GM19035 (cell line): ENCODE measurements at regions not wholly inside any gene's neighbourhood (a gene's known extent, or its start where the extent isn't known, plus 50 kb on each side); places are given as distances from the start of the nearest gene placed in this dataset.
A peak's percentile ranks its signal among the peaks of the same experiment; 100 is the strongest.
"Not testable (repeated sequence)": the region's sequence is repeated elsewhere in the genome, so short reads cannot be mapped to it uniquely, and the experiment has no call there.

Source experiments
- ATAC-seq: cut with Tn5 transposase; IDR thresholded peaks from one replicate; pipeline ENCODE4 v1.9.1; 2021; ENCODE audit not compliant: unreplicated experiment

GRCh38 chr14:56419750-56420149, 159.8 kb upstream of the TMEM260 start:
- no peak for ATAC-seq

- no peak for ATAC-seq
These were observed 157.4 kb upstream of the TMEM260 start for GRCh38 chr14:56422221-56422620.

GRCh38 chr14:56422703-56423213, 156.8 kb upstream of the TMEM260 start:
- no peak for ATAC-seq

- no peak for ATAC-seq
These were observed 156.1 kb upstream of the TMEM260 start for GRCh38 chr14:56423544-56423943.

GRCh38 chr14:56431013-56431412, 148.6 kb upstream of the TMEM260 start:
- no peak for ATAC-seq

- no peak for ATAC-seq
These were observed 129.9 kb upstream of the TMEM260 start for GRCh38 chr14:56449670-56450213.

GRCh38 chr14:56452940-56453339, 126.7 kb upstream of the TMEM260 start:
- ATAC-seq, result no peak

- not testable (repeated sequence) for ATAC-seq
These were observed 124.9 kb upstream of the TMEM260 start for GRCh38 chr14:56454680-56455079.

GRCh38 chr14:56460469-56460868, 119.1 kb upstream of the TMEM260 start:
- no peak for ATAC-seq

GRCh38 chr14:56461276-56462275, 118.0 kb upstream of the TMEM260 start:
- no peak for ATAC-seq

GRCh38 chr14:56463271-56463890, 116.2 kb upstream of the TMEM260 start:
- ATAC-seq, result no peak

GRCh38 chr14:56471056-56471455, 108.5 kb upstream of the TMEM260 start:
- no peak for ATAC-seq

- no peak for ATAC-seq
These were observed 105.1 kb upstream of the TMEM260 start for GRCh38 chr14:56474419-56475022.

- no peak for ATAC-seq
These were observed 97.2 kb upstream of the TMEM260 start for GRCh38 chr14:56482310-56482911.

GRCh38 chr14:56487090-56487667, 92.4 kb upstream of the TMEM260 start:
- no peak for ATAC-seq

GRCh38 chr14:56487761-56488160, 91.8 kb upstream of the TMEM260 start:
- no peak for ATAC-seq

GRCh38 chr14:56488306-56488705, 91.3 kb upstream of the TMEM260 start:
- no peak for ATAC-seq

- ATAC-seq, result no peak
These were observed 89.2 kb upstream of the TMEM260 start for GRCh38 chr14:56490379-56490778.

GRCh38 chr14:56491299-56492285, 88.0 kb upstream of the TMEM260 start:
- peak; percentile 78 for ATAC-seq
